Keratinocyte (primary cell): ENCODE measurements at regions not wholly inside any gene's neighbourhood (a gene's known extent, or its start where the extent isn't known, plus 50 kb on each side); places are given as distances from the start of the nearest gene placed in this dataset.

Experiments
- DNase-seq: peaks from one replicate; pipeline ENCODE4 v3.0.0-alpha.2; 2011; ENCODE audit warnings: low read depth, missing footprints, low spot score
- FAIRE-seq: peaks from 2 replicates; lab custom pipeline; 2011; peaks lifted over from hg19 to GRCh38; lab: Jason Lieb, UNC
- H2AFZ ChIP-seq: 2 replicates; pipeline ENCODE4 v1.6.0; 2012; ENCODE audit warnings: low read length, control low read depth, inconsistent platforms; ENCODE audit not compliant: control insufficient read depth
- H3K27ac ChIP-seq: 2 replicates; pipeline ENCODE4 v1.5.1; 2011; ENCODE audit warnings: low read length; ENCODE audit not compliant: control insufficient read depth, insufficient read depth
- H3K27me3 ChIP-seq: 3 replicates; pipeline ENCODE4 v1.6.0; 2011; ENCODE audit warnings: low read length; ENCODE audit not compliant: control insufficient read depth, insufficient read depth; ENCODE audit errors: extremely low read depth
- H3K36me3 ChIP-seq, 2 experiments: 2 replicates in 1 of 2; 3 replicates in 1 of 2; pipeline ENCODE4 v1.5.1; 2011; ENCODE audit warnings: low read length in 2 of 2, mild to moderate bottlenecking in 1 of 2; ENCODE audit not compliant: control insufficient read depth in 2 of 2, insufficient read depth in 2 of 2; ENCODE audit errors: extremely low read depth in 1 of 2
- H3K4me1 ChIP-seq: 3 replicates; pipeline ENCODE4 v1.5.1; 2011; ENCODE audit warnings: low read length; ENCODE audit not compliant: control insufficient read depth, insufficient read depth; ENCODE audit errors: extremely low read depth
- H3K4me2 ChIP-seq: 3 replicates; pipeline ENCODE4 v1.6.0; 2011; ENCODE audit warnings: low read depth, low read length; ENCODE audit not compliant: control insufficient read depth, insufficient read depth; ENCODE audit errors: extremely low read depth
- H3K4me3 ChIP-seq, 3 experiments: fragments of 200-600 bp in 1 of 3; sonication (generic) in 1 of 3; 2 replicates in 2 of 3; 3 replicates in 1 of 3; pipeline ENCODE4 v1.5.1; 2011 to 2016; ENCODE audit warnings: low read length in 3 of 3, mild to moderate bottlenecking in 3 of 3, control low read depth in 2 of 3, inconsistent platforms in 1 of 3, low read depth in 1 of 3, mixed read lengths in 1 of 3, mixed run types in 1 of 3, moderate library complexity in 1 of 3; ENCODE audit not compliant: control insufficient read depth in 2 of 3, insufficient read depth in 2 of 3; ENCODE audit errors: extremely low read depth in 1 of 3
- H3K79me2 ChIP-seq: 2 replicates; pipeline ENCODE4 v1.6.0; 2012; ENCODE audit warnings: low read length; ENCODE audit not compliant: control insufficient read depth, insufficient read depth
- H3K9ac ChIP-seq: 3 replicates; pipeline ENCODE4 v1.6.0; 2011; ENCODE audit warnings: low read length; ENCODE audit not compliant: control insufficient read depth, insufficient read depth; ENCODE audit errors: extremely low read depth
- H3K9me1 ChIP-seq: 3 replicates; pipeline ENCODE4 v1.6.0; 2011; ENCODE audit warnings: low read length; ENCODE audit not compliant: control insufficient read depth, insufficient read depth; ENCODE audit errors: extremely low read depth
- H3K9me3 ChIP-seq: 2 replicates; pipeline ENCODE4 v1.5.1; 2012; ENCODE audit warnings: low read depth, low read length; ENCODE audit not compliant: control insufficient read depth
- H4K20me1 ChIP-seq: 3 replicates; pipeline ENCODE4 v1.6.0; 2011; ENCODE audit warnings: low read length; ENCODE audit not compliant: control insufficient read depth, insufficient read depth; ENCODE audit errors: extremely low read depth
- CTCF ChIP-seq, 3 experiments: IDR thresholded peaks in 1 of 3; conservative IDR thresholded peaks in 1 of 3; optimal IDR thresholded peaks in 1 of 3; 2 replicates in 2 of 3; 3 replicates in 1 of 3; pipeline versions ENCODE3 to v1.5.1; 2011; ENCODE audit warnings: low read length in 3 of 3, mild to moderate bottlenecking in 3 of 3, moderate library complexity in 2 of 3, control low read depth in 1 of 3, inconsistent platforms in 1 of 3; ENCODE audit not compliant: insufficient read depth in 2 of 3; ENCODE audit errors: extremely low read depth in 1 of 3
- EZH2 ChIP-seq: IDR thresholded peaks from one replicate; pipeline ENCODE4 v1.6.1; 2012; ENCODE audit warnings: inconsistent platforms, mild to moderate bottlenecking, low read length, moderate library complexity
- dilution Hi-C: fragments of 300-500 bp; cut with MboI; formaldehyde crosslinking; loops from one replicate; pipeline ENCODE4 v1.7.0; 2020; ENCODE audit warnings: low sequenced_read_pairs; ENCODE audit not compliant: extremely low pct_ligation_motif_present

GRCh38 chr2:106278112-106278876, 84.2 kb upstream of the UXS1 start:
- FAIRE-seq = no peak

GRCh38 chr2:106277426-106277825, 83.3 kb upstream of the UXS1 start:
- Histone ChIP-seq H3K9ac (no peak overlapping the region), H2AFZ (no peak overlapping the region), H3K4me3 (no peak overlapping the region), H3K9me1 (no peaks in the 10 kb centered on the region), H3K79me2 (no peaks in the 10 kb centered on the region), H3K27me3 (no peaks in the 10 kb centered on the region), H3K27ac (no peak overlapping the region), H3K36me3 (no peaks in the 10 kb centered on the region), H4K20me1 (no peaks in the 10 kb centered on the region), H3K4me2 (no peak overlapping the region), H3K9me3 (peaks cover under 1% of the 10 kb centered on the region), H3K4me1 (no peaks in the 10 kb centered on the region)
- FAIRE-seq (no peak), DNase-seq (no peak)
- TF ChIP-seq CTCF (optimal IDR thresholded peaks at IDR 0.05 in 1 of 3, IDR thresholded peaks at IDR 0.05 in 1 of 3, conservative IDR thresholded peaks at IDR 0.05 in 1 of 3; ENCODE audit: extremely low read depth in 1 of 3, insufficient read depth in 2 of 3, low read length in 3 of 3) (no peak), EZH2 (no peak)
- dilution Hi-C loops = no loop called here

More at GRCh38 chr2:106278112-106278876, 84.2 kb upstream of the UXS1 start:
- Histone ChIP-seq H3K4me2 (no peak overlapping the region), H3K27me3 (no peaks in the 10 kb centered on the region), H4K20me1 (no peaks in the 10 kb centered on the region), H3K4me1 (no peaks in the 10 kb centered on the region), H3K79me2 (no peaks in the 10 kb centered on the region), H3K9me1 (no peaks in the 10 kb centered on the region), H3K36me3 (no peaks in the 10 kb centered on the region), H3K9me3 (no peaks in the 10 kb centered on the region), H3K9ac (no peak overlapping the region), H3K4me3 (no peak overlapping the region), H3K27ac (no peak overlapping the region), H2AFZ (no peak overlapping the region)
- no peak for TF ChIP-seq CTCF (optimal IDR thresholded peaks at IDR 0.05 in 1 of 3, IDR thresholded peaks at IDR 0.05 in 1 of 3, conservative IDR thresholded peaks at IDR 0.05 in 1 of 3; ENCODE audit: extremely low read depth in 1 of 3, insufficient read depth in 2 of 3, low read length in 3 of 3)
- TF ChIP-seq EZH2 = no peak
- no peak for DNase-seq
- dilution Hi-C loops = no loop called here
